MM.1S (cell line): ENCODE measurements at regions not wholly inside any gene's neighbourhood (a gene's known extent, or its start where the extent isn't known, plus 50 kb on each side); places are given as distances from the start of the nearest gene placed in this dataset.

Experiments used
- DNase-seq: peaks from one replicate; pipeline ENCODE4 v3.0.0-alpha.2; 2015
- H2AFZ ChIP-seq: fragments of 300-600 bp; sonication (generic); 2 replicates; pipeline ENCODE4 v1.6.0; 2016; ENCODE audit warnings: antibody characterized with exemption, low read length
- H3F3A ChIP-seq: fragments of 300-600 bp; sonication (generic); 2 replicates; pipeline ENCODE4 v1.6.1; 2016; ENCODE audit warnings: mild to moderate bottlenecking, antibody characterized with exemption, low read length, moderate library complexity, mixed read lengths; ENCODE audit not compliant: insufficient read depth
- H3K27ac ChIP-seq: fragments of 300-600 bp; sonication (generic); 2 replicates; pipeline ENCODE4 v1.5.1; 2016; ENCODE audit warnings: mild to moderate bottlenecking, low read length
- H3K27me3 ChIP-seq: fragments of 300-600 bp; sonication (generic); replicated peaks from 2 replicates; pipeline ENCODE4 v1.6.0; 2016; ENCODE audit warnings: low read length; ENCODE audit not compliant: insufficient read depth
- H3K36me3 ChIP-seq: fragments of 300-600 bp; sonication (generic); replicated peaks from 2 replicates; pipeline ENCODE4 v1.6.1; 2016; ENCODE audit warnings: mild to moderate bottlenecking, low read length, mixed read lengths; ENCODE audit not compliant: insufficient read depth
- H3K4me1 ChIP-seq: fragments of 300-600 bp; sonication (generic); 2 replicates; pipeline ENCODE4 v1.6.1; 2016; ENCODE audit warnings: low read length, mixed read lengths
- H3K4me2 ChIP-seq: fragments of 300-600 bp; sonication (generic); 2 replicates; pipeline ENCODE4 v1.6.0; 2016; ENCODE audit warnings: low read depth, low read length
- H3K4me3 ChIP-seq: fragments of 300-600 bp; sonication (generic); 2 replicates; pipeline ENCODE4 v1.5.1; 2016; ENCODE audit warnings: low read length, mixed read lengths
- H3K79me2 ChIP-seq: fragments of 300-600 bp; sonication (generic); 2 replicates; pipeline ENCODE4 v1.6.1; 2016; ENCODE audit warnings: mixed run types, low read length, mixed read lengths
- H3K9ac ChIP-seq: fragments of 300-600 bp; sonication (generic); 2 replicates; pipeline ENCODE4 v1.6.1; 2016; ENCODE audit warnings: low read length, mixed read lengths
- H3K9me2 ChIP-seq: fragments of 300-600 bp; sonication (generic); replicated peaks from 2 replicates; pipeline ENCODE4 v1.6.1; 2016; ENCODE audit warnings: mild to moderate bottlenecking, low read length, mixed read lengths; ENCODE audit not compliant: insufficient read depth
- H3K9me3 ChIP-seq: fragments of 300-600 bp; sonication (generic); replicated peaks from 2 replicates; pipeline ENCODE4 v1.6.1; 2016; ENCODE audit warnings: mild to moderate bottlenecking, low read length, mixed read lengths; ENCODE audit not compliant: insufficient read depth
- H4K20me1 ChIP-seq: fragments of 300-600 bp; sonication (generic); 2 replicates; pipeline ENCODE4 v1.6.1; 2016; ENCODE audit warnings: mild to moderate bottlenecking, low read length, moderate library complexity, mixed read lengths; ENCODE audit not compliant: insufficient read depth
- EZH2 ChIP-seq: fragments of 300-600 bp; sonication (generic); optimal IDR thresholded peaks from 2 replicates; pipeline ENCODE3; 2017; ENCODE audit warnings: low read depth, mild to moderate bottlenecking, antibody characterized with exemption, low read length, mixed read lengths
- EZH2phosphoT487 ChIP-seq: fragments of 300-600 bp; sonication (generic); IDR thresholded peaks from 2 replicates; pipeline ENCODE4 v1.6.1; 2018; ENCODE audit warnings: antibody characterized with exemption, low read length
- TF ChIP-seq, protein P1 (sequence below): fragments of 300-600 bp; sonication (generic); IDR thresholded peaks from 2 replicates; pipeline ENCODE4 v1.5.1; 2016; ENCODE audit warnings: antibody characterized with exemption, low read length, mixed read lengths

DNA sequence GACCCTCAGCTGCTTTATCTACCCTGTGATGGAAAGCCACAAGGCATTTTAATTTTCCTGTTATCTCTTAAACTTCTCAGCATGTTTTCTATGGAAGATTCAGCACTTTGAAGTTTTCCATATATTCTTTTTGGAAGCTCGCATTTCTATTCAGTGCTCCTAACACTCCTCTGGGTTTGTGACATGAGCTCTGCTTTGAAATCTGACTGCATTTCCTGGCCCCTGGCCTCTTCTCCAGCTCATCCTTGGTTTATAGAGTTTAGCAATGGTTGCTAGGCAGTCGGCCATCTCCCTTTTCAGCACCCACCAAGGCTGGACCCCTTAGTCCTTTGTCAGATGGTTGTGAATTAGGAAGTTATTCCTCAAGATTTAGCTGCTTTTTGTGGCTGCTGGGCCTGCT, 150.6 kb downstream of the KCNA5 start:
- H3K79me2 ChIP-seq = no peaks in the 10 kb centered on the region
- no peaks in the 10 kb centered on the region for H3K36me3 ChIP-seq
- H3K27ac ChIP-seq = no peak overlapping the region
- TF ChIP-seq EZH2 = no peak
- no peak for TF ChIP-seq EZH2phosphoT487
- TF ChIP-seq, protein P1, sequence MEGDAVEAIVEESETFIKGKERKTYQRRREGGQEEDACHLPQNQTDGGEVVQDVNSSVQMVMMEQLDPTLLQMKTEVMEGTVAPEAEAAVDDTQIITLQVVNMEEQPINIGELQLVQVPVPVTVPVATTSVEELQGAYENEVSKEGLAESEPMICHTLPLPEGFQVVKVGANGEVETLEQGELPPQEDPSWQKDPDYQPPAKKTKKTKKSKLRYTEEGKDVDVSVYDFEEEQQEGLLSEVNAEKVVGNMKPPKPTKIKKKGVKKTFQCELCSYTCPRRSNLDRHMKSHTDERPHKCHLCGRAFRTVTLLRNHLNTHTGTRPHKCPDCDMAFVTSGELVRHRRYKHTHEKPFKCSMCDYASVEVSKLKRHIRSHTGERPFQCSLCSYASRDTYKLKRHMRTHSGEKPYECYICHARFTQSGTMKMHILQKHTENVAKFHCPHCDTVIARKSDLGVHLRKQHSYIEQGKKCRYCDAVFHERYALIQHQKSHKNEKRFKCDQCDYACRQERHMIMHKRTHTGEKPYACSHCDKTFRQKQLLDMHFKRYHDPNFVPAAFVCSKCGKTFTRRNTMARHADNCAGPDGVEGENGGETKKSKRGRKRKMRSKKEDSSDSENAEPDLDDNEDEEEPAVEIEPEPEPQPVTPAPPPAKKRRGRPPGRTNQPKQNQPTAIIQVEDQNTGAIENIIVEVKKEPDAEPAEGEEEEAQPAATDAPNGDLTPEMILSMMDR = no peak
- H3F3A ChIP-seq = no peaks in the 10 kb centered on the region
- H3K4me1 ChIP-seq = no peaks in the 10 kb centered on the region
- H3K27me3 ChIP-seq = no peaks in the 10 kb centered on the region
- H3K4me3 ChIP-seq = no peak overlapping the region
- no peaks in the 10 kb centered on the region for H3K9me2 ChIP-seq
- H3K4me2 ChIP-seq = no peak overlapping the region
- H3K9ac ChIP-seq = no peak overlapping the region
- H3K9me3 ChIP-seq = no peaks in the 10 kb centered on the region
- no peak overlapping the region for H2AFZ ChIP-seq
- no peaks in the 10 kb centered on the region for H4K20me1 ChIP-seq
- no peak for DNase-seq

DNA sequence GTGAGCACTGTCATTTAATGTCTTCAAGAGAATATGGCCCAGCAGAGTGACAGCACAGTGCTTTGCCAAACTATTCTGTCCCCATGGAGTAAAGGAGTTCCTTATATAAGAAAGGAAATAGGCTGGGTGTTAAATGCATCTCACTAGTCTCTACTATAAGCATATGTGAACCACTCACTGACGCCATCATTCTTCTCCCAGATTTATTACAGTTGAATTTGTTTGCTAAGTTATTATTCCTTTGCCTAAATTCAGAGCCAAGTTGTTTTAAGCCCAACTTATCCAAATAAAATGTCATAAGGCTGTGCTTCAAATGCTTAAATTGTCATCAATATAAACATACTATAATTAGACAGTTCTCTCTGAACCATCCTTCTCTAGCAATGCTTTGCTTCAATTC, 151.6 kb downstream of the KCNA5 start:
- no peak for DNase-seq
- H2AFZ ChIP-seq = no peak overlapping the region
- H3K4me1 ChIP-seq = no peaks in the 10 kb centered on the region
- no peak overlapping the region for H3K9ac ChIP-seq
- TF ChIP-seq EZH2phosphoT487 (no peak), EZH2 (no peak)
- TF ChIP-seq, protein P1 = no peak
- no peak overlapping the region for H3K4me3 ChIP-seq
- H3K27ac ChIP-seq = no peak overlapping the region
- no peaks in the 10 kb centered on the region for H3K27me3 ChIP-seq
- no peaks in the 10 kb centered on the region for H3K9me2 ChIP-seq
- no peaks in the 10 kb centered on the region for H3K9me3 ChIP-seq
- H3F3A ChIP-seq = no peaks in the 10 kb centered on the region
- H3K4me2 ChIP-seq = no peak overlapping the region
- H3K79me2 ChIP-seq = no peaks in the 10 kb centered on the region
- H4K20me1 ChIP-seq = no peaks in the 10 kb centered on the region
- H3K36me3 ChIP-seq = no peaks in the 10 kb centered on the region

DNA sequence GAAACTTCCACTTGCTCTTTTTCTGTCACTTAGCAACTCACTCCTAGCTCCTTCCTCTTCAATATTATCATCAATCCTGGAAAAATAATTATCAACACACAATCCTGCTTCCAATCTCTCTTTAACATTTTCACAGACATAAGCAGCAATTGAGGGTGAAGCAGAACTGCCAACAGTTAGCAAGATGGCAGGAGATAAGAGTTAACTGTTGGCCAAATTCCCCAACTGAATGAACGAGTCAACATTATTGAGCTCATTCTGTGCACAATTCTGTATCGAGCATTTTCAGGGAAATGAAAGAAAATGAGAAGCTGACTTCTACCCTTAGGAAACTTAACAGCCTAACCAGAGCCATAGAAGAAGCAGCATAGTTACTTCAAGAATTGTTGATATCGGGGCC, 152.0 kb downstream of the KCNA5 start:
- Histone ChIP-seq H3K9me2 (no peaks in the 10 kb centered on the region), H3K9me3 (no peaks in the 10 kb centered on the region), H3K4me2 (no peak overlapping the region), H3K36me3 (no peaks in the 10 kb centered on the region), H3K27me3 (no peaks in the 10 kb centered on the region), H3F3A (no peaks in the 10 kb centered on the region), H3K4me3 (no peak overlapping the region), H3K79me2 (no peaks in the 10 kb centered on the region), H4K20me1 (no peaks in the 10 kb centered on the region), H3K27ac (no peak overlapping the region), H3K9ac (no peak overlapping the region), H2AFZ (no peak overlapping the region), H3K4me1 (no peaks in the 10 kb centered on the region)
- TF ChIP-seq EZH2 = no peak
- TF ChIP-seq, protein P1 = no peak
- no peak for TF ChIP-seq EZH2phosphoT487
- no peak for DNase-seq
